ENCODE measurements at regions not wholly inside any gene's neighbourhood (a gene's known extent, or its start where the extent isn't known, plus 50 kb on each side); places are given as distances from the start of the nearest gene placed in this dataset.

- DNase-seq = no peak
Observed at GRCh38 chr2:22697054-22697788, 687.8 kb upstream of the KLHL29 start.

DNA sequence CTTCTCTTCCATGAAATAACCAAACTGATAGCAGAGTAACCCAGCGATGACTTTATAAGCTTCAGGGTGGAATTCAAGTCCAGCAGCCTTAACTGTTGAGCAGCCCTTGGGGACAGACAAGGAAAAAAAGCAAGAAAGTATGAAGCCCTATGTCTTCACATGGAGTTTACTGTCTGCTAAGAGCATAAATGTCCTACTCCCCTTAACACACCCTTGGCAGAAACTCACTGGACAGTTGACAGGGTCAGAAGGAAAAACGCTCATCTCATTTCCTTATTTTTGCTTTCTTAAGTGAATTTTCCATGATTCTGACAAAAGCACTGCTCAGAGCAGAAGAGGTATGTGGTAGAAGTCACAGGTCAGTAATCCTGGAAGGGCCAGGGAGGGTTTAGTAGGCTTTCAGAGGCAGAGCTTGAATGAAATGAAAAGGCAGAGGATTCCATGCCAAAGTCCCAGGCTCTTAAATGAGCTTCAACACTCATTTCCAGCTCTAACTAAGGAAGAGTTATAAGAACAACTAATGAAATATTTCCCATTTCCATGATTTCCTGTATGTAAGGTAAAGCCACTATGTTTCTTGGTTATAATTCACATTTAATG, 683.3 kb upstream of the KLHL29 start:
- DNase-seq = no peak

DNA sequence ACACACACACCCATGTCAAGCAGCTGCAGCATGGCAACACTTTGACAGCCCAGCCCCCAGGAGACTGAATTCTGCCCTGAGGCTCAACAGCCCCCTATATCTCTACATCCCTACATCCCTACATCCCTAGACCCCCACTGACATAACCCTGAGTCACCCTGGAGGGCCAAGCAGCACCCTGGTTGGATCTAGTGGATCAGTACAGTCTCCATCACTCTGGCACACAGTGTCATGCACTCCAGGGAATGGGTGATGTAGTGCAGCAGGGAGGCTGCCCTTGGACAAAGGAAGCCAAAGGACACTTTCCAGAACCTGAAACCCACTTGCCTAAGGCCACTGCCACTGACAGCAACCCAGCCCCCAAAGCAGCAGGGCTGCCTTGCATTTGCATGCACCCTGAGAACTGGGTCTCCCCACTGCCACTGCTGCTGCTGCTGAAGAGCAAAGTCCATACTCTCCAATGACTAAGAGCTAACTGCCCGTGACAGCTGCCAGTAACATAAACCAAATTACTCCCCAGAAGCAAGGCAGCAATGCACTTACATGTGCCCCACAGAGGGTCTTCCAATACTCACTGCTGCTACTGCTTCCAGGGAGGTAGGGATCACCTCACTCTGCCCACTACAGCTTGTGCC, 681.6 kb upstream of the KLHL29 start:
- no peak for DNase-seq

GRCh38 chr2:22719396-22719795, 665.6 kb upstream of the KLHL29 start:
- no peak for DNase-seq

- no peak for DNase-seq
Observed at GRCh38 chr2:22729466-22729865, 655.5 kb upstream of the KLHL29 start.

DNA sequence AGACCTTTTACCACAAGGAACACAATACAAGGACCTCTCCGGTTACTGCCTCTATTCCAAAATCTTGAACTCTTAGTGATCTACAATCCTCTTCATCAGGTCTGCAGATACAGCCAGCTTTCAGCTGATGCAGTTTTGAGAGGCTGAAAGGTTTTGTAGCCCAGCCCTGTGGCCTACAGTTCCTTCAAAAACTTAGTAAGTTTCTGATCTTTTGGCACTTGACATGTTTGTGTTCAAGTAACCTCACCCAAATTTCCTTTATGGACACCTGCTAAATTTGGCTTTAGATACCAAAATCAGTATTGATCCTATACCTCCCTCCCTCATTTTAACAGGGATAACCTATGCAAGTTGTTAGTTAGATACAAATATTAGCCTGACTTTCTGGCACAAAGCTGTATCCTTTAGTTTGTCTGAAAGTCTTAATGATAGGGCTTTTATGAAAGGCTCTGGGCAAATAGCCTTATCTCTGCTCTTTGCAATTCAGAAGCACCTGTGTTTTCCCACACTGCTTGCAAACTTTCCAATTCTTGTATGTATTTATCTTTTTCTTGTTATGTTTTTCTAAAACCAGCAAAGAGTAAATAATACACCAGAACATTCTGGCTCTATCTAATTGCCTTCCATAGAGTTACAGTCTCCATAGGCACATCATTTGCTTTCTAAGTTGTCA, 650.5 kb upstream of the KLHL29 start:
- no peak for DNase-seq

GRCh38 chr2:22737144-22737543, 647.8 kb upstream of the KLHL29 start:
- DNase-seq = no peak

DNA sequence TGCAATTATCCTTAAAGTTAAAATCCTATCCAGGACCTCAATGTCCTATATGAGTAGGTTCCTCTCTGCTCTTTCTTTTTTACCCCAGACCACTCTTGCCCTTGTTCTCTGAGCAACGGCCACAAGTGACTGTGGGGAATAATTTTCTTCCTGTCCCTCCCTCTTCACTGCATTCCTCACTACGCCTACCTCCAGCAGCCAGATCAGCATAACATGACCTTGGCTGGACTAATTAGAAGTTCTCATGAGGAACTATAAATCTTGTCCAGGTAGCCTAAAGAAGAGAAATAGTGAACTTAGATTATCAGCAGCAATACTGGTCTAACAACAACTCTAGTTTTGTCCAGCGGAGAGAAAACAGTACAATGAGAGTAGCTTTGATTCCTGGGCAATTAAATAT, 643.8 kb upstream of the KLHL29 start:
- no peak for DNase-seq

DNA sequence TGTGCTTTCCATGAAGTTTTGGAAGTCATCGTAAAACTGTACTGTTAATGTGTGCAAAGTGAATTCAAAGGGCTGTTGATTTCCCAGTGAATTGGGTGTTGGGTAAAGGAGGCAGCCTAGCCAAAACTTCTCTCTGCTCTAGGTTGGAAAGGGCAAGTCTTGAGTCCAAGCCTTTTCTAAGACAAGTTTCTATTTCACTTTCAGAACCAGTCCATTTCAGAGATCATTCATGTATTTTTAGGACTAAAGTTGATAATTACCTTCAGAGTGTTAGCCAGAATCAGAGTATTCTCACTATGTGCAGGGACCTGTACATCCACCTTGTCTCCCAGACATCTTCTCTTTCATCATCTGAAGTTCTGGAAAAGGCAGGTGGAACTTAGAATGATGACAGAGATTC, 636.1 kb upstream of the KLHL29 start:
- DNase-seq = no peak

- DNase-seq = no peak
Observed at GRCh38 chr2:22753476-22753875, 631.5 kb upstream of the KLHL29 start.

- no peak for DNase-seq
Observed at GRCh38 chr2:22756276-22757043, 628.5 kb upstream of the KLHL29 start.

GRCh38 chr2:22769497-22769896, 615.5 kb upstream of the KLHL29 start:
- no peak for DNase-seq

GRCh38 chr2:22784566-22784965, 600.4 kb upstream of the KLHL29 start:
- no peak for DNase-seq

- no peak for DNase-seq
Observed at GRCh38 chr2:22786817-22787216, 598.2 kb upstream of the KLHL29 start.

DNA sequence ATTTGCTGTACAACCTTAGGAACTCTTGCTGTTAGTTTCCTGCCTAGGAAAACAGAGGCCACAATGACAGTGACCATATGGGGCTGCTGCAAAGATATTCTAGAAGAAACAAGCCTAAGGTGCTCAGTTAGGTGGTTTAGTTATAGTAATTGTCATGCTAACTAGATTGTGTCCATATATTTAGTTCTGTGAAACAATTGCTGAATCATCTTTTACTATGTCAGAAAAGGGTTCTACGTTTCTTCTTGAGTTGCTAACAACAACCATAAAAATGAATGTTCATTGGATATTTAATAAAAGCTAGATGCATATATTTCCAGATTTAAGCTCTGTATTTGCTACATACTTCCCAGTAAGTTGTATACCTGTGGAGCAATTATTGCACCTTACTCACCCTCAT, 597.2 kb upstream of the KLHL29 start:
- DNase-seq = no peak

- no peak for DNase-seq
Observed at GRCh38 chr2:22788749-22789327, 596.1 kb upstream of the KLHL29 start.

GRCh38 chr2:22795287-22795866, 589.6 kb upstream of the KLHL29 start:
- DNase-seq = no peak

- DNase-seq = no peak
Observed at GRCh38 chr2:22798386-22798785, 586.6 kb upstream of the KLHL29 start.

DNA sequence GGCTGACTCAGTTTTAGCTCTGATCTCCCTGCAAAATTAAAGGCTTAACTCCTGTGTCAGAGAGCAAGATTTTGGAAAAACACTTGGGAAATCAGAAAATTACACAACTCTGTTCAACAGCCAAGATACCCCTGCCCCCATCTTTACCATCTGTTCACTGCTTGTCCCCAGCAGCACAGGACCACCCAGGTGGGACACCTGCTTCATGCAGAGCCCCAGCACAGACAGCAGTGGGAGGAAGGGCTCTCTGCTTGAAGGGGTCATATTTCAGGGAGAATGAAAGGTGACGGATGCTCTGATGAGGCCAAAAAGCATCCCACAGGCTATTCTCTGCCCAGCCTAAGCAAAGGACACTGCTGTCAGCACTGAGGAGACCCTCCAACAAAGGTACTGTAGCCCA, 584.6 kb upstream of the KLHL29 start:
- DNase-seq = no peak

GRCh38 chr2:22801071-22801470, 583.9 kb upstream of the KLHL29 start:
- no peak for DNase-seq

- no peak for DNase-seq
Observed at GRCh38 chr2:22801970-22802369, 583.0 kb upstream of the KLHL29 start.

DNA sequence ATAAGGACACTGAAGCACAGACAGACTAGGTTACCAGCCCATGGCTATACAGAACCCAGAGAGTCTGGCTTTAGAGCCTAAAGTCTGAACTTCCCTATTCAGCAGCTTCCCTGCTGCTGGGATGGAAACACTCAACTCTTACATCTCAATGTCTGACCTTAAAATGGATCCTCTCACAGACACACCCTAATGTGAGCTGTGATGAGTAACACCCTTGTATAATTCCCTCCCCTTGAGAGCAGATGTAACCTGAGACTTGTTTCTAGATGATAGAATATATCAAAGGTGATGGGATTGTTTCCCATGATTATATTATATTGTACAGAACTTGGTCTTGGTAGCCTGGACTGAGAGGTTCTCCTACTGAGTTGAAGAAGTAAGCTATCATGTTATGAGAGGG, 577.1 kb upstream of the KLHL29 start:
- DNase-seq = no peak

Measured in activated CD4-positive, alpha-beta T cell treated with anti-CD3 and anti-CD28 coated beads for 48 hours (primary cell).